KMS-11 (cell line): ENCODE measurements at regions not wholly inside any gene's neighbourhood (a gene's known extent, or its start where the extent isn't known, plus 50 kb on each side); places are given as distances from the start of the nearest gene placed in this dataset.

ENCODE experiments used
- H2AFZ ChIP-seq: fragments of 200-600 bp; sonication (generic); 2 replicates; pipeline ENCODE4 v1.6.1; 2016; ENCODE audit warnings: antibody characterized with exemption, mixed run types, low read depth
- H3K27ac ChIP-seq: fragments of 200-600 bp; sonication (generic); 2 replicates; pipeline ENCODE4 v1.6.1; 2016; ENCODE audit warnings: mild to moderate bottlenecking, mixed run types
- H3K27me3 ChIP-seq: fragments of 200-600 bp; sonication (generic); 2 replicates; pipeline ENCODE4 v1.6.1; 2017; ENCODE audit warnings: mild to moderate bottlenecking, low read depth, mixed run types, moderate library complexity; ENCODE audit not compliant: insufficient read depth
- H3K36me3 ChIP-seq: fragments of 200-600 bp; sonication (generic); 2 replicates; pipeline ENCODE4 v1.6.1; 2017; ENCODE audit warnings: mild to moderate bottlenecking, mixed run types; ENCODE audit not compliant: insufficient read depth
- H3K4me1 ChIP-seq: fragments of 200-600 bp; sonication (generic); 2 replicates; pipeline ENCODE4 v1.6.1; 2016; ENCODE audit warnings: mild to moderate bottlenecking, low read depth, mixed run types; ENCODE audit not compliant: poor library complexity, severe bottlenecking
- H3K4me2 ChIP-seq: fragments of 200-600 bp; sonication (generic); 2 replicates; pipeline ENCODE4 v1.7.0; 2016; ENCODE audit warnings: mild to moderate bottlenecking, mixed run types
- H3K4me3 ChIP-seq: fragments of 200-600 bp; sonication (generic); IDR thresholded peaks from 2 replicates; pipeline ENCODE4 v1.6.1; 2017; ENCODE audit warnings: low read depth, low read length, mixed read lengths; ENCODE audit not compliant: insufficient read depth
- H3K79me2 ChIP-seq: fragments of 200-600 bp; sonication (generic); 2 replicates; pipeline ENCODE4 v1.6.1; 2016; ENCODE audit warnings: low read depth, mixed run types; ENCODE audit not compliant: insufficient read depth
- H3K9ac ChIP-seq: fragments of 200-600 bp; sonication (generic); 2 replicates; pipeline ENCODE4 v1.6.1; 2016; ENCODE audit warnings: mild to moderate bottlenecking, mixed run types
- H4K20me1 ChIP-seq: fragments of 200-600 bp; sonication (generic); 2 replicates; pipeline ENCODE4 v1.6.1; 2016; ENCODE audit warnings: mild to moderate bottlenecking, mixed run types; ENCODE audit not compliant: insufficient read depth
- TF ChIP-seq, protein P1 (sequence below): fragments of 200-600 bp; sonication (generic); conservative IDR thresholded peaks from 2 replicates; pipeline ENCODE4 v1.6.1; 2017; ENCODE audit warnings: low read depth, mild to moderate bottlenecking, antibody characterized with exemption, low read length, moderate library complexity, mixed read lengths

DNA sequence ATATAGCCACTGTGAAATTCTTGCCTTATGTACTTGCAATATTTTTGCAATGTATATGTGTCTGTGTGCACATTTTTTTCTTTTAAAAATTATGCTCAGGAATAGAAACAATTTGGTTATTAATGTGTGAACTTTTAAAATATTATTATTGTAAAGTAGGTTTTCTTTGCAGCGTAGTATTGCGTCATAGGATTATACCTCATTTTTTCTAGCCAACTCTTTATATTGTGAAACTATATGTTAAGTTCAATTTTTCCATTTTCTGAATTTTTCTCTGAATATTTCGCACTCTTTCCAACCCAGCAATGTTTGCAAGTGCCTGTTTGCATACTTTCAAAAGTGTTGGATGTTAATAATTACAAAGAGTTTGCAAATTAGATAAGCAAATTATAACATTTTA is 471.6 kb upstream of the LMO3 start:
- Histone ChIP-seq H3K4me2 (no peak overlapping the region), H3K9ac (no peak overlapping the region), H3K27me3 (no peaks in the 10 kb centered on the region), H3K27ac (no peak overlapping the region), H3K4me3 (no peak overlapping the region), H3K4me1 (no peaks in the 10 kb centered on the region), H4K20me1 (no peaks in the 10 kb centered on the region), H2AFZ (no peak overlapping the region), H3K36me3 (no peaks in the 10 kb centered on the region), H3K79me2 (no peaks in the 10 kb centered on the region)
- TF ChIP-seq, protein P1, sequence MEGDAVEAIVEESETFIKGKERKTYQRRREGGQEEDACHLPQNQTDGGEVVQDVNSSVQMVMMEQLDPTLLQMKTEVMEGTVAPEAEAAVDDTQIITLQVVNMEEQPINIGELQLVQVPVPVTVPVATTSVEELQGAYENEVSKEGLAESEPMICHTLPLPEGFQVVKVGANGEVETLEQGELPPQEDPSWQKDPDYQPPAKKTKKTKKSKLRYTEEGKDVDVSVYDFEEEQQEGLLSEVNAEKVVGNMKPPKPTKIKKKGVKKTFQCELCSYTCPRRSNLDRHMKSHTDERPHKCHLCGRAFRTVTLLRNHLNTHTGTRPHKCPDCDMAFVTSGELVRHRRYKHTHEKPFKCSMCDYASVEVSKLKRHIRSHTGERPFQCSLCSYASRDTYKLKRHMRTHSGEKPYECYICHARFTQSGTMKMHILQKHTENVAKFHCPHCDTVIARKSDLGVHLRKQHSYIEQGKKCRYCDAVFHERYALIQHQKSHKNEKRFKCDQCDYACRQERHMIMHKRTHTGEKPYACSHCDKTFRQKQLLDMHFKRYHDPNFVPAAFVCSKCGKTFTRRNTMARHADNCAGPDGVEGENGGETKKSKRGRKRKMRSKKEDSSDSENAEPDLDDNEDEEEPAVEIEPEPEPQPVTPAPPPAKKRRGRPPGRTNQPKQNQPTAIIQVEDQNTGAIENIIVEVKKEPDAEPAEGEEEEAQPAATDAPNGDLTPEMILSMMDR: no peak

DNA sequence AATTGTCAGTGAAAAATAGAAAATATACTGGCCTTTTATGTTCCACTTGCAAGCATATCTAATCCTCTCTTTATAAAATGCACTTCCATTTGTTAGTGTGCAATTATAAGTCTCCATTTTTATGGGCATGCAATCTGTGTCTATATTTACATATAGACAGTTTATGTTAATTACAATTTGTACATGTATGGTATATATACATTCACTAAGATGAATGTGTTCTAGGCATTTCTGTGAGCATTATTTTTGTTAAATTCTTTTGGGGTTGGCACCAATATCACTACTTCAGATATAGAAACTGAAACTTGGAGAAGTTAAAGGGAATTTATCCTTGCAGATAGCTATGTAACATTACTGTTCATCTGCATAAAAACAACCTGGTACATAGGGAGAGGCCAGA is 470.8 kb upstream of the LMO3 start:
- H3K4me2 ChIP-seq: no peak overlapping the region
- no peaks in the 10 kb centered on the region for H3K36me3 ChIP-seq
- H3K4me3 ChIP-seq: no peak overlapping the region
- no peaks in the 10 kb centered on the region for H3K4me1 ChIP-seq
- no peak overlapping the region for H3K27ac ChIP-seq
- TF ChIP-seq, protein P1: no peak
- H3K79me2 ChIP-seq: no peaks in the 10 kb centered on the region
- H3K27me3 ChIP-seq: no peaks in the 10 kb centered on the region
- no peak overlapping the region for H2AFZ ChIP-seq
- H3K9ac ChIP-seq: no peak overlapping the region
- no peaks in the 10 kb centered on the region for H4K20me1 ChIP-seq

DNA sequence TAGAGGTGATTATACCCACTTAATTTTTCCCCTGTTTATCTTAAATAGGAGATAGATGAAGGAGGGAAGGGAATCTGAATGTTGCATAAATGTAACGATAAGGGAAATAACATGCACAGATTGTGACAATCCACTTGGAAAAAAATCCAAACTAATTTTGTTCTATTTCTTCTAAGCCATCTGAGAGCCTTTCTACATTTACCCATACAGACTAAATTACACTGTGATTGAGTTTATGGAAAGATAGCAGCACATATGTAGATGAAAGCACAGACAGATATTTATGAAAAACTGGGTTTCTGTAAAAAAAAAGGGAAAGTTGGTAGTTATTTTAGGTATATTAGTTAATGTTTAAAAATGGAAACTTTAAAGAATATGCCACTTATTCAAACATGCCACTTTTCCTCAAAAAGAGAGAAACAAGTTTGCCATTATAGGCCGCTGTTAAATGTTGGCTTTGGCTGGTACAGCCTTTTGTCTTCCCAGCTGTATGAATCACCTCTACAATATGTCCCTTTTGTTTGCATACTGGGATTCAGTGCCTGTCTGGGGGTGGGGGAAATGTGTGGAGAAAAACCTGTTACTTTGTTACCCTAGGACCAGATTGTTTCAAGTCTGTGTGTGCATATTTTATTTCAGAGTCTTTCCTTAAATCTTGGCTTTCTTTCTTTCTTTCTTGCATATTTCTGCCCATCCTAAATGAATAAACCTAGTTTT is 470.2 kb upstream of the LMO3 start:
- TF ChIP-seq, protein P1: no peak
- no peaks in the 10 kb centered on the region for H3K27me3 ChIP-seq
- H3K27ac ChIP-seq: no peak overlapping the region
- H4K20me1 ChIP-seq: no peaks in the 10 kb centered on the region
- H3K9ac ChIP-seq: no peak overlapping the region
- H3K4me2 ChIP-seq: no peak overlapping the region
- H3K79me2 ChIP-seq: no peaks in the 10 kb centered on the region
- no peaks in the 10 kb centered on the region for H3K36me3 ChIP-seq
- no peaks in the 10 kb centered on the region for H3K4me1 ChIP-seq
- no peak overlapping the region for H3K4me3 ChIP-seq
- H2AFZ ChIP-seq: no peak overlapping the region

DNA sequence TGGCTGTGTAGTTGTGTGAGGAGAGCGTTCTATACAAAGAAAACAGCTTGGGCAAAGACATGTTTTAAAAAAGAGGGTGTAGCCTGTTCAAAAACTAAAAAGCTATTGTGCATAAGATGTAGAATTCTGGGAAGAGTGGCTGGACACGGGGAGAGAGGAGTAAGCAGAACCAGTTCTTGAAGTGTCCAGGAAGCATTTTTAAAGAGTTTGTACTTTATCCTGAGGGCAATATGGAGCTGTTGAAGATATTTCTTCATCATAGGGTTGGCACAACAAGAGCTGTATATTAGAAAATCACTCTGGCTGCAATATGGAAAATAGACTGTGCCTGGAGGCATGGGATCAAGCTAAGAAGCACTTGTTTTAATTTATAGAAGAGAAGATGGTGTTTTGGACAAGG is 458.9 kb upstream of the LMO3 start:
- no peak overlapping the region for H3K27ac ChIP-seq
- H3K4me3 ChIP-seq: no peak overlapping the region
- H2AFZ ChIP-seq: no peak overlapping the region
- TF ChIP-seq, protein P1: no peak
- no peak overlapping the region for H3K9ac ChIP-seq
- no peaks in the 10 kb centered on the region for H3K4me1 ChIP-seq
- H4K20me1 ChIP-seq: no peaks in the 10 kb centered on the region
- H3K79me2 ChIP-seq: no peaks in the 10 kb centered on the region
- no peaks in the 10 kb centered on the region for H3K36me3 ChIP-seq
- no peaks in the 10 kb centered on the region for H3K27me3 ChIP-seq
- no peak overlapping the region for H3K4me2 ChIP-seq
